ENCODE measurements at regions not wholly inside any gene's neighbourhood (a gene's known extent, or its start where the extent isn't known, plus 50 kb on each side); places are given as distances from the start of the nearest gene placed in this dataset.
"Not testable (repeated sequence)": the region's sequence is repeated elsewhere in the genome, so short reads cannot be mapped to it uniquely, and the experiment has no call there.

DNA sequence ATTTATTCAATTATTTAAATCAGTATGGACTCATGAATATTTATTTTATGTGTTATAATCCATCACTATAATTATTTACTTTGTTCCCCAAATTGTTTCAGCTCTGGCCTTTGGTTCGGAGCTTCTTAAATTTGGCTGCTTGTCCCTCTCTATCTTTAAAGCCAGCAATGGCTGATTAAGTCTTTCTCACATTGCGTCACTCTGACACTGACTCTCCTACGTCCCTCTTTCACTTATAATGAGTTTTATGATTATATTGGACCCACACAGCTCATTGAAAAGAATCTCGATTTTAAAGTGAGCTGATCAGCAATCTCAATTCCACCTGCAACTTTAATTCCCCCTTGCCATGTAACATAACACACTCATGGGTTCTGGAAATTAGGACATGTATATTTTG, 185.2 kb upstream of the SLC39A10 start:
- no peak for DNase-seq (ENCODE audit: low read depth in 3 of 3, low spot score in 2 of 3)

- DNase-seq (ENCODE audit: low read depth in 3 of 3, low spot score in 2 of 3), result no peak
These were observed 185.9 kb upstream of the SLC39A10 start for GRCh38 chr2:195471163-195471562.

GRCh38 chr2:195470622-195471021, 186.4 kb upstream of the SLC39A10 start:
- no peak for DNase-seq (ENCODE audit: low read depth in 3 of 3, low spot score in 2 of 3)

- DNase-seq (ENCODE audit: low read depth in 3 of 3, low spot score in 2 of 3), result no peak
These were observed 188.3 kb upstream of the SLC39A10 start for GRCh38 chr2:195468771-195469170.

GRCh38 chr2:195466427-195466826, 190.6 kb upstream of the SLC39A10 start:
- DNase-seq (ENCODE audit: low read depth in 3 of 3, low spot score in 2 of 3), result no peak

- no peak for DNase-seq (ENCODE audit: low read depth in 3 of 3, low spot score in 2 of 3)
These were observed 196.0 kb upstream of the SLC39A10 start for GRCh38 chr2:195461010-195461409.

DNA sequence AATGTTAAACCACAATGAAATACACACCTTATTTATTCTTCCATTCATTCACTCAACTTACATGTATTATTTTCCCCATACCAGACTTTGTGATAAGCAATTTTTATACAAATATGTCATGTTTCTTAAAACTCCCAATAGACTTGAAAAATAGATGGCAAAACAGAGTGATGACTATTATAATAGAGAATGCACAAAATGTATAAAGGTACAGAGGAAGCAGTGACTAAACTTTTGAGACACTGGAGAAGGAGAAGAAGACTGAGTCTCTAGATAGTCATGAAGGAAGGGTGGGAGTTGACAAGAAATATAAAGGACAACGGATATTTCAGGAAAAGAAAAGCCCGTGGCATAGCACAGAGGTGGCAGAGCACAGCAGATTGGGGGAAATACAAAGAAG, 198.1 kb upstream of the SLC39A10 start:
- DNase-seq (ENCODE audit: low read depth in 3 of 3, low spot score in 2 of 3), result no peak

- DNase-seq (ENCODE audit: low read depth in 3 of 3, low spot score in 2 of 3), result no peak
These were observed 199.2 kb upstream of the SLC39A10 start for GRCh38 chr2:195457873-195458272.

- no peak for DNase-seq (ENCODE audit: low read depth in 3 of 3, low spot score in 2 of 3)
These were observed 200.3 kb upstream of the SLC39A10 start for GRCh38 chr2:195456771-195457170.

GRCh38 chr2:195451160-195451559, 205.9 kb upstream of the SLC39A10 start:
- DNase-seq (ENCODE audit: low read depth in 3 of 3, low spot score in 2 of 3), result no peak

GRCh38 chr2:195450552-195451113, 206.4 kb upstream of the SLC39A10 start:
- no peak for DNase-seq (ENCODE audit: low read depth in 3 of 3, low spot score in 2 of 3)

GRCh38 chr2:195447323-195447975, 209.6 kb upstream of the SLC39A10 start:
- DNase-seq (ENCODE audit: low read depth in 3 of 3, low spot score in 2 of 3), result no peak

DNA sequence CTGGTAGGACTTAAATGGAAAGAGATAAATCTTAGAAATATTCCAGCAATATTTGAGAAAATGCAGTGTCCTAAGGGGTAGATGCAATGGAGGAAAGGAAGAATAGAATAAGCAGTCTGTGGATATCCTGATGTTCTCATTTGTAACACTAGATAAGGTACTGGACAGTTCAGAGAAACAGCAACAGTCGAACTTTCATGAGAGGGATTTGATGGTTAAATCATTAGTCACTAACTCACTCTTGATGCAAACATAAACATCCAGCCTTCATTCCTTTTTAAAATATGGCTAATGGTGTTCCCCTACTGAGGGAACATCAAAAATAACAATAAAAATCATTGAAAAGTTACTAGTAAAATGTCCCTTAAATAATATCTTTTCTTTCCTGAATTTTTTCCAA, 211.4 kb upstream of the SLC39A10 start:
- no peak for DNase-seq (ENCODE audit: low read depth in 3 of 3, low spot score in 2 of 3)

DNA sequence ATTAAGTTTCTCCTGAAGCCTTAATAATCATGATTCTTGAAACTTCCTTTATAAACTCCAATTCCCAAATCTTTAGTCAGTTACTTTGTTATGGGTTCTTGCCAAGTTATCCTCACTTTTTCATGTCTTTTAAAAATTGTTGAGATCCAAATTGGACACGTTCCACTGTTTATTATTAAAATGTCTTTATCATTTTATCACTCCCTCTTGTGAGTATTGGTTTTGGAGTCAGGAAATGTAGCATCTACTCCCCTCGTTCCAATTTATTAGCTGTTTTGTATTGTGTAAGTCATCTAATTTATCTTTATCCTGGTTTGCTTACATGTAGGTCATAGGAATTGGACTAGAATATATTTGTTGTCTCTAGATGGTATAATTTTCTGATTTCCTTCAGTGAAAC, 213.1 kb upstream of the SLC39A10 start:
- DNase-seq (ENCODE audit: low read depth in 3 of 3, low spot score in 2 of 3), result no peak

DNA sequence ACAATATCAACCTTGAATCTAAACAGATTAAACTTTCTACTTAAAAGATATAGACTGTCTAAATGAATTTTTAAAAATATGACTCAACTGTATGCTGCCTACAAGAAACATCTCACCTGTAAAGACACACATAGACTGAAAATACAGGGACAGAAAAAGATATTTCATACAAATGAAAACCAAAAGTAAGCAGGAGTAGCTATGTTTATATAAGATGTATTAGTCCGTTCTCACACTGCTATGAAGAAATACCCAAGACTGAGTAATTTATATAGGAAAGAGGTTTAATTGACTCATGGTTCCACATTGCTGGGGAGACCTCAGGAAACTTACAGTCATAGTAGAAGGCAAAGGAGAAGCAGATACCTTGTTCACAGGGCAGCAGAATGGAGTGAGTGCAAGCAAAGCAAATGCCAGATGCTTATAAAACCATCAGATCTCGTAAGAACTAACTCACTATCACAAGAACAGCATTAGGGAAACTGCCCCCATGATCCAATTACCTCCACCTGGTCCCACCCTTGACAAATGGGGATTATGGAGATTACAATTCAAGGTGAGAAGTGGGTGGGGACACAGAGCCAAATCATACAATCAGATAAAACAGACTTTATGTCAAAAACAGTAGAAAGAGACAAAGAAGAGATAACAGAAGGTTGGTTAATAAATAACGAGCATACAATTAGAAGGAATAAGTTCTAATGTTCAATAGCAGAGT, 214.4 kb upstream of the SLC39A10 start:
- DNase-seq (ENCODE audit: low read depth in 3 of 3, low spot score in 2 of 3), result no peak

GRCh38 chr2:195438692-195439091, 218.3 kb upstream of the SLC39A10 start:
- no peak for DNase-seq (ENCODE audit: low read depth in 3 of 3, low spot score in 2 of 3)

GRCh38 chr2:195437521-195437920, 219.5 kb upstream of the SLC39A10 start:
- DNase-seq (ENCODE audit: low read depth in 3 of 3, low spot score in 2 of 3), result no peak

- DNase-seq (ENCODE audit: low read depth in 3 of 3, low spot score in 2 of 3), result no peak
These were observed 222.7 kb upstream of the SLC39A10 start for GRCh38 chr2:195434346-195434745.

- not testable (repeated sequence) for DNase-seq (ENCODE audit: low read depth in 3 of 3, low spot score in 2 of 3)
These were observed 223.3 kb upstream of the SLC39A10 start for GRCh38 chr2:195433729-195434128.

- no peak for DNase-seq (ENCODE audit: low read depth in 3 of 3, low spot score in 2 of 3)
These were observed 228.4 kb upstream of the SLC39A10 start for GRCh38 chr2:195428673-195429072.

DNA sequence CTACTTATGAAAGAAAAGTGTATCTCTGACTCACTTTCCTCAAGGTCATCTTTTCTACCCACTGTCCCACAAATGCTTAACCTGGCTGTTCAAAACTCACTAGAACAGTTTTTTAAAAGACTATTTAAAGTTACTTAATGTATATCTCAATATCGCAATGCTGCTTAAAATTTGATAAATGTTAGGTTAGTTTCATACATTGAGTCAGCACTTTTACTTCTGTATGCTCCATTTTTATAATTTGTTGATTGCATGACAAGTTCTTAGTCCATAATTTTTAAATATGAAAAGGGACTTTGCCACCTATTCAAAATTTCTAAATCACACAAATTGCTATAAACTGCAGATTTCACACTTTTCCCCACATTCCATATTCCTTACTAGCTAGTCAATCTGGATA, 231.7 kb upstream of the SLC39A10 start:
- no peak for DNase-seq (ENCODE audit: low read depth in 3 of 3, low spot score in 2 of 3)

DNA sequence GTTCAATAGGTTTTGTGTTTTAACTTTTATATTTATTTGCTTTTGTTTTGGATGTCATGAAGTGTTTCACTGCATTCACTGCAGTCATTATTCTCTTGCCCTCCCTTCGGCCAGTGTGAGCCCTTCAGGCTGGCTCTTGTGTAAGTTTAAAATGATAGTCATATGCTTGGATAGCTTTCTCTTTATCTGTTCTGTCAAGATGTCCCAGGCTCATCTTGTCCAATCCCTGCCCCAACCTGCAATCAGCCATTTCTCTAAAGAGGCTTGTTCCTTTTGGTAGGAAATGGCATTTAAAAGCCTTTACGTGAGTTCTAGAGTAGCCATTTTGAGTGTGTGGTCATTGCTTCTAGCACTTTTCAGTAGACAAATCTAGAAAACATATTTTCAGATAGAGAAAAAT, 238.0 kb upstream of the SLC39A10 start:
- DNase-seq (ENCODE audit: low read depth in 3 of 3, low spot score in 2 of 3), result no peak
